NCI-H1105 (cell line): ENCODE measurements at regions not wholly inside any gene's neighbourhood (a gene's known extent, or its start where the extent isn't known, plus 50 kb on each side); places are given as distances from the start of the nearest gene placed in this dataset.
"Not testable (repeated sequence)": the region's sequence is repeated elsewhere in the genome, so short reads cannot be mapped to it uniquely, and the experiment has no call there.

Experiments used
- DNase-seq: peaks from one replicate; lab custom pipeline; 2025; lab: John Stamatoyannopoulos, UW

DNA sequence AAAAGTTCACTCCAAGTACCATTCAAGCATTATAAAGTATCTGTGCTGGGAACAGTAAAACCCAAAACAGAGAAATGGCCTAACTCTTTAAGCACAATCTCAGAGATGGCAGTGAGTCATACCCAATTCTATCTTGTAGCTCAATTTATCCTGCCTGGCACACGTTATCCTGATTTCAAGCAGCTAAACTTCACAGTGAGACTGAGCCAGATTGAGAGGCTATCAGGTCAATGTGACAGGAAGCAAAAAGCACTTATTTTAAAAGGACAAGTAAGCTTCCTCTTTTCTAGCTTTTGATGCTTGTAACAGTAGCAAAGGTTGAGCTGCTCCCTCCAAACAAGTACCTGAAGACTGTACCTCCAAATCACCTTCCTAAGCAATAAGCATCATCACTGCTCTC, 324.9 kb downstream of the NAF1 start:
- no peak for DNase-seq

DNA sequence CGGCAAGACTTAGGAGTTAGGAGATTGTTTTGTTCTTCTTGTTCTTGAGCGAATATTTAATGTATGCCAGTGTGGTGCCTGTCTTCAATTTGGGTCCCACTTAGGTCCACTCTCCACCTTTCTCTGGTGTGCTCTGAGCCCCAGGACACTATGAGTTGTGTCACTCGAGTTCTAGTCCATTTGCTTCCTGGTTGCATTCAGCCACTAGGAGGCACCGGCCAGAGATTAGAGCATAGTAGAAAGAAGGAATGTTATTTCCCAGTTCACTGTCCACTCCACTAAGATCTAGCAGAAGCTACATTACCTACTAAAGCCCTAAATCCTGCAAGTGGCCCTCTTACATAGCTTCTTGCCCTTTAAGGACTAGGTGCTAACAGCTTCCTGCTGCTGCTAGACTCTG, 326.9 kb downstream of the NAF1 start:
- no peak for DNase-seq

DNA sequence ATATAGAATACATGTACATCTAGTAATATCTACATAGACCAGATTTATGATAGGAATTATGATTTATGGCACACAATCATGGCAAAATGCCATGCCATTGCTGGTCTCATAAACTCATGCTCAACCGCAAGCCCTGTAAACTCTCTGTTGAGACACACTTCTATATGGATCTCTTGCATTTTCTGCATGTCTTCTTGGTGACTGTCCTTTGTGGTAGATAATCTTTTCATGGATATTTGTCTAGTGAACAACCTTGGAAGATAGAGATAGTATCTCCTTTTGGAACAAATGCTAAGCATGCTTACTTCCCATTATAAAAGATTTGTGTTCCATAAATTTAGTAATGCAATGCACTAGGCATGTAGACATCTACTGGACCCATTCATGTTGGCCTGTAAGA, 328.0 kb downstream of the NAF1 start:
- no peak for DNase-seq

DNA sequence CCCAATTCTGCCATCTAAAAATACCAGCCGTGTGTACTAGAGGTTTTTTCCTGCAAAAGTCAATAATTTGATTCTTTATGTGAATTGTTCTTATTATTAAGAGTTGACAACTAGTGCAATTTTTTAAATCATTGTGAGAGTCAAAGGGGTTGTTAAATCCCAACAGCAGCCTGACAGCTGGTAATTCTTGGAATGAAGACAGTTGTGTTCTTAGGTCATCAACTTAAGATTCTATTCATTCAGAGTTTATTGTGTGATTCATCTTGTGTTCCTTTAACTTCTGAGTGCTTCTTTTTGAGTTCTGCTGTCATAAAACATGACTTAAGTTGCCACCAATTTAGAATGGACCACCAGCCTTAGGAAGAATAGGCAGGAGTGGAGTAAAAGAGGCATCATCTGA, 329.0 kb downstream of the NAF1 start:
- DNase-seq = no peak

DNA sequence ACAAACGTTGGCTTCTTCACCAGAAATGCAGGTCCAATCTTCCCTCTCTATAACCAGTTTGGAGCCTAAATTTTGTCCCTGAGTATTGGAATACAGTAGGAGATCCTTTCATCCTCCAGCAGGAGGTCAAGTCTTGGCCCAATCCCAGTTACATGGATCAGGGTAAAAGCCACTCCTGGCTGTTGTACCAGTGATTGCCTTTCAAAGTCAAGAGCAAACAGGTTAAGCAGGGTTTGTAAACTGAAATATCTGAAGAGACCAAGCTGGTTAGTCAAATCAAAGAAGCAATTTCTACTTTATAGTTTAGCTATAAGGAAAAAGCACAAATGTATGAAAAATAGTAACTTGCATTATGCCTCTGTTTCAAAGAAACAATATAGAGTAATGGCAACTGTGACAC, 329.4 kb downstream of the NAF1 start:
- DNase-seq = no peak

DNA sequence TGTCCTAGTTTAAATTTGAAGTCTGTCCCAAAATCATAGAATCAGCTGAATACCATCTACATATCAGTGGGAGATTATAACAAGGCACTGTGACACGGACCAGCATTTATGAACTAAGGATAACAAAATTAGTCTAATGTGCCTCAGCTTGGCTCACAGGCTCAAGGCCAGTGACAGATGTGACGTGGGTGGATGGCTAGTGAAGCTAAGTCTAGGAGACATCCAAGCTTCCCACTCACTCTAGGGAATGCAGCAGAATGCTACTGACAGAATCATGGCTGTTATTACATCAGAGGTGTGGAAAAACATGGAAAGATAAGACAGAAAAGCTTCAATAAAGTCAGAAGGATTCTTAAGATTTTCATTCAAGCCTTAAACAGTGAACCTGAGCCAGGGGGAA, 329.9 kb downstream of the NAF1 start:
- DNase-seq = no peak

DNA sequence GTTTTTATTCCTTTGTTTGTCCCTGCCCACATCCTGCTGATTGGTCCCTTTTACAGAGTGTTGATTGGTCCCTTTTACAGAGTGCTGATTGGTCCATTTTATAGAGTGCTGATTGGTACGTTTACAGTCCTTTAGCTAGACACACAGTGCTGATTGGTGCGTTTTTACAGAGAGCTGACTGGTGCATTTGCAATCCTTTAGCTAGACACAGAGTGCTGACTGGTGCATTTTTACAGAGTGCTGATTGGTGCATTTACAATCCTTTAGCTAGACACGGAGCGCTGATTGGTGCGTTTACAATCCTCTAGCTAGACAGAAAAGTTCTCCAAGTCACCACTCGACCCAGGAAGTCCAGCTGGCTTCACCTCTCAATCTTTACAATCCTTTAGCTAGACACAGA, 330.4 kb downstream of the NAF1 start:
- not testable (repeated sequence) for DNase-seq

DNA sequence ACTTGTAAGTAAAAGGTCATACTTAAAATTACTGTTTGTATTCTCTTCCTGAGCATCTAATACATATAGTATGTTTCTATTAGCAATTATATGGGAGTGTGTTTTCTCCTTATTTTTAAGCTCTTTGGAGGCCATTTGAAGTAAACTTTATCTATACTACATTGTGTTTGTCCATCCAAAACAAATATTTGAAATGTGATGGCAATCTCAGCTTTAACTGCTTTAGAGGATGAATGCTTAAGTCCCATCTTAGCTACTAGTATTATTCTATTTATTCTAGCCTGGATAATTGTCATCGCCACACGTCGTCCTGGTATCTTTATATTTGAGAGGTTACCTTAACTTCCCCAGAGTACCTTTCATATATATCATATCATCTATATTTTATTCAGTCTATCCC, 335.8 kb downstream of the NAF1 start:
- no peak for DNase-seq

DNA sequence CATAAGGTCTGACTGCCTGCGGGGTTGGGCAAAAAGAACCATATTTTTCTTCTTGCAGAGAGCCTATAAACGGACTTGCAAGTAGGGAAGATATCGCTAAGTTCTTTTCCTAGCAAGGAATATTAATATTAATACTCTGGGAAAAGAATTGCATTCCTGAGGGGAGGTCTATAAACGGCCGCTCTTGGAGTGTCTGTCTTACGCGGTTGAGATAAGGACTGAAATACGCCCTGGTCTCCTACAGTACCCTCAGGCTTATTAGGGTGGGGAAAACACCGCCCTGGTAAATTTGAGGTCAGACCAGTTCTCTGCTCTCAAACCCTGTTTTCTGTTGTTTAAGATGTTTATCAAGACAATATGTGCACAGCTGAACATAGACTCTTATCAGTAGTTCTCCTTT, 349.3 kb downstream of the NAF1 start:
- DNase-seq = not testable (repeated sequence)

DNA sequence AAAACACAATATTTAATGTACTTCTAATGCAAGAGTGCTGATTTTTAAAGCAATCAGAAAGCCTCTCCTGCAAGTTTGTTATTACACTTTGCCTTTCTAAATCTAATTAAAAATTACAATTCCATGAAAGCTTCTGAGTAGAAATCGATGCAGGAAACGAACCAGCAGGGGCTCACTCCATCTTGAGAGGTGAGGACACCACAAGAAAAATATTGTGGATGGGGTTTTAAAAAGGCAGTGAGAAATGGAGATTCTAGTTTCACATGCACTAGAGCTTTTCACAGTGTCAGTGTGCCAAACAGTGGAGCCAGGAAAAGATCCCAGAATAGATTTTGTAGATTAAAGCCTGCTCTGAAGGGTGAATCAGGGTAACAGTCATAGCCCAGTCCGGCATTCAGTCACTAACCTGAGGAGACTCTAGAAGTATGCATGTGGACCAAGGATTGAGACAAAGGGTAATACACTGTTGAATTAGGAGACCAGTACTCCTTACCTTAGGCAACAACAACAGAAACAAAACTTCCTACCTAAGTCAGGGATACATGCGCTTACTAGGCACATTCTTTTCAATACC, 362.3 kb downstream of the NAF1 start:
- no peak for DNase-seq

DNA sequence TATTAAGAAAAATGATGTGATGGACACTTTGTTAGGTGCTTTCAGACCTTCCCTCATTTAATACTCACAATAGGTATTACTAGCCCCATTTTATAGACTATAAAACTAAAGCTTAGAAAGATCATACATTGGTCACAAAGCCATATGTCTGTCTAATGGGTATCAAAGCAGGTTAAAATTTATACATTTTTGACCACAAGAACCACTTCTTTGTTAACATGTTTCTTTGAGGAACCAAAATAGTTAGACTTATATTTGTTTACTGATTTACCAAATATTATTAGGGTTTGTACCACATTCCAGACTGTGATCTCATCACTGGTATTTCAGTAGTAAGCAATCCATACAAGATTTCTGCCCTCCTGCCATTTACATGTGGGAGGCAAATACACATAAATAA, 363.3 kb downstream of the NAF1 start:
- DNase-seq = no peak

DNA sequence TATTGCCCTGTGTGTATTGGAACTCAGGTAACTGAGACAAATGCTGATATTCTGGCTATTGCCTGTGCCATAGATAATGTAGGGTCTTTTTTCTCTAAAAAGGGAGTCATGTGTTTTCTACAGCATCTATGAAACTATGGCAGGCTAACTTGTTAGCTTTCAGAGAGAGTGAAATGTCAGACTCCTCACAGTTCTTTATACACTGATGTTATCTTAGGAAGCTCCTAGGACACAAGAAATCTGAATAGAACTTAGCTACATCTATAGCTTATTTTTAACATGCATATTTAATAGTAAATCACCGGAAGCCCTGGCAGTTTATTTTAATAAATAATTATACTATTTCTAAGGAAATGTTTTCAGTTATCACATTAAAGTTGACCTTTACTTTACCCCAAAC, 369.6 kb downstream of the NAF1 start:
- DNase-seq = no peak

DNA sequence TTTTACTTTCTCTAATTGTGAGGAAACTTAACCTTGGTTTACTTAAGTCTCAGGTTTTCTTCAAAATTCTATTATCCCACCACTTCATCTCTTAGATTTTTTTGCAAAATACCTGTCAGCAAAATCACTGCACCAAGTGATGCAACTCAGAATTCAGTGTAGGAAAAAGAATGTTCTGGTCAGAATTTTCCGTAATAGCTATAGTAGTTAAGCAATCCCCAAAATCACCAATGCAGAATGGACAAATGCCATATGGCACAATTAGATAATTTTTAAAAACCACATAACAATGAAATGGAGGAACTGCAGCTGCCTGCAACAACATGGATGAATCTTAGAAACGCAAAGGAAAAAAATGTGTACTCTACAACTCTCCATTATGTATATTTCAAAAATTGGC, 373.1 kb downstream of the NAF1 start:
- no peak for DNase-seq

DNA sequence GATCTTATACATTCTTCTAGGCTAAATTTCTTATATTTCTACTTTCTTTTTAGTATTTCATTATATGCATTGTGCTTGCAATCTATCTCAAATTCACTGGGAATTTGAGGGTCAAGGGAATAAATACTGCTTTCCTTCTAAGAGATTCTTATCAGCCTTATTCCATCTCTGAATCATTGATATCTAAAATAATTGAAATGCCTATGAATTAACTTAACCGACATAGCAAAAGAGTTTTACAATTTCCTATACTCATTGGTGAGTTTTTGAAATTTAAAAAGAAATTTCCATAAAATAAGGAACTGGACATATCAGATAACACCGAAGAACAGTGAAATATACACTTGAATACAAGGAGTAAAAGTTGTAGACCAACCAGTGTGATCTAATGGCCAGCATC, 373.7 kb downstream of the NAF1 start:
- no peak for DNase-seq

DNA sequence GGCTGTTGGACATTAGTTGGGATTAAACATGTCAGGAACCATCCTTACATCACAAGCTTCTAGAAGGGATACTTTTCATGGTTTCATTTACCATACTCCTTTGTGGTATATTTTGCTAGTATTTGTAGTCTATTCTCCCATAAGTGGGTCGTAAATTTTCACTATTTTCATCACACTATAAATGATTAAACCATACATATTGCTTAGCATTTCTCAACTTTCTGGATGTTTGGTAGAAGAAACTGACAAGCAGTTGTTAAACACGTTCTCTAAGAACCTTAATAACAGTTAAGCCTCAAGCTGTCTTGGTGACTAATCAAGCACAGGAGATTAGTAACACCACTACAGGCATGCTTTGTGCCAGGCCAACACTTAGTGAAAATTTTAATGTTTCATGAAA, 375.5 kb downstream of the NAF1 start:
- no peak for DNase-seq

DNA sequence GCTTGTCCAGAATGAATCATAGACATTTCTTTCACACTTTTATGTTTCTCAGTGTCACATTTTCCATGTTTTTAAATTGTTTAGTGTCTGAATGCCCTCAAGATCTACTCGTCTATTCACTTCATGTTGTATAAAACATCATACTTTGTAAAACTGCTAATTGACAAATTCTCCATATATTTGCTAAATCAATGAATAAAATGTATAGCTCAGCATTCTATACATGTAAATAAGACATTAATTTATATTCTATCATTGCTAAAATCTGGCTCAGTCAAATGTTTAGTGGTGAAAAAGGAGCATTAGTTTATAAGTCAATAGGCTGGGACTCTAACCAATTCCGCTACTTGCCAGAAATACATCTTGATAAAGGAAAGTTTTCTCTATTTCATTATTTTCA, 379.6 kb downstream of the NAF1 start:
- DNase-seq = no peak

DNA sequence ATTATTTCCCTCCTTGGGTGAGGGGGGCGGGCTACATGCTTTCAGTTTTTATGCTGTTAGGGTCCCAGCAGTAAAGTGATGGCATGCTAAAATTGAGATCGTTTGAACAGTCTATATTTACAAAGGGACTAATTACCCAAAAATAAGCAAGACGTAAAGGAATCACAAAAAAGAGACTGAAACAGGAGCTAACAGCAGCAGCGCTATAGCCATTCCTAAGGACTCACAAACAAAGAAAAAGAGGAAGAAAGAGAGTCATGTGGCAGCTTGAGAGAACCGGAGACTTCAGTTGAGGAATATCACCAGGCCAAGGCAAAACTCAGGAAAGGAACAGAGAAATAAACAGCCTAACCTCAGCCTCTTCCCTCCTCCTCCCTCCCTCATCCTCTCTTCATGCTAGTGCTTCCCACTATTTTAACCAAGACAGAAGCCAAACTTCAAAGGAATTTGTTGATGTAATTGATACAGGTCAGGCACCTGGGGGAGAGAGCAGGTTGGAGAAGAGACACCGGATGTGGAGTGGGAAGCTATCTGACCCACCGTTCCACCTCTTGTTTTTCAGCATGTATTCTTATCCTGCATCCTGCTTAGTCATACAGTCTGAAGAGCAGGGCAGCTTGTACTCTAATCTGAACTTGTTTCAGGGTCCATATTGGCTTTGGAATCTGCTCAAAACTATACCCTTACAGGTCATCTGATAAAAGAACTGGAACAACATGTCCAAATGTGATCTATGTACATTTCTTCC, 383.7 kb downstream of the NAF1 start:
- no peak for DNase-seq

DNA sequence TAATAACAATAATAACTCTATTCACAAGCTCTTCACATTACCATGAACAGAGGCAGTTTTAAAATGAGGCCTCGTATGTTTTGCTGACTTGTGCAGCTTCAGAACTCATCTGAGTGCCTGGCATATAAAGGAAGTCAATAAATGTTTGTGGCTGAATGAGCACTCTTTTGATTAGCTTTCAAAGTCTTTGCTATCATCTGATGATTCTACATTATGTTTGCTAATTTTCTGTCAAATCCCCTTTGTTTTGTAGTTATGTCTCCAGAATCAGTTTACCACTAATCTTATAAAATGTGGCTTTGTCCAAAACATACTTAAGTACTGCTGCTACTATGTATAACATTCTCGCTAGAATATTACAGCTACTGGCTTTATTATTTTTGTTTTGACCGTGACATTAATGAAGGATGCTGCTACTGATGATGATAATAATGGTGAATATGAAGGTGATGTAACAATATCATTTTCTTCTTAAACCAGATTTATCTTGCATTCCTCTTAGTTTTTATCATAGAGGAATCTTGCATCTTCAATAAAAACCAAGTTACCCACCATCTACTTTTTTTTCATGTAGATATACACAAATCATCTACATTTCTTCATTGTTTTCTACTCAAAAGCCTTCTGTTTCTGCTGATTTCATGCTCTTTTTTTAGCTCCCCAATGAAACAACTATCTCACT, 384.5 kb downstream of the NAF1 start:
- no peak for DNase-seq

DNA sequence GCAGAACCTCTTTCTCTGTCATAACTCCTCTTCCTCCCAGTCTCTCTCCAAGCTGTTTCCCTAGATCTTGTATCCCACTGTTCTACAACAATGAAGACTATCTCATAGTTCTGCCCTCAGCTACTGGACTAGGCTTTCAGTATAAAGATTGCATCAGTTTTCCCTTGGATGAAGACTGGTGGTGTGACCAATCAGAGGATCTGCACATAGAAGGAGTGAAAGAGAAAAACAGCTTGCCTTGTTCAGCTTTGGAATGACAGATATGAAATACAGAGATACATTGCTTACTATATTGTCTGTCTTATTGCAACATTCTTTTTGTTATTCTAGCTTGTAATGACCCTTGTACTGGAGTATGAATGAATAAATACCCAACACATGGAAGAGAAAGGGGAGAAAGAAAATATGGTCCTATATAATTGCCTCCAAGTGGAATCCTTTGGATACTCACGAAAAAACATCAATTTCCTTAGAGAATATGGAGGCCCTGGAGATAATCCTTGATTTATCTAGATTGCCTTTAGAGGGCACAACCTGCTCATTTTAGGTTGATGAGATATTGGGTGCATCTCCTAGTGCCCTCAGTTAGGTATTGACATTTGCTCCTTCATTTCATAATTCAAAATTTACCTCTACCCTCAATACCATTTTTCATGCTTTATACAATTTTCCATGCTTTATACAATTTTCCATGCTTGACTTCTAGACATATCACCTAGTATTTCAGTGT, 395.8 kb downstream of the NAF1 start:
- DNase-seq = no peak

DNA sequence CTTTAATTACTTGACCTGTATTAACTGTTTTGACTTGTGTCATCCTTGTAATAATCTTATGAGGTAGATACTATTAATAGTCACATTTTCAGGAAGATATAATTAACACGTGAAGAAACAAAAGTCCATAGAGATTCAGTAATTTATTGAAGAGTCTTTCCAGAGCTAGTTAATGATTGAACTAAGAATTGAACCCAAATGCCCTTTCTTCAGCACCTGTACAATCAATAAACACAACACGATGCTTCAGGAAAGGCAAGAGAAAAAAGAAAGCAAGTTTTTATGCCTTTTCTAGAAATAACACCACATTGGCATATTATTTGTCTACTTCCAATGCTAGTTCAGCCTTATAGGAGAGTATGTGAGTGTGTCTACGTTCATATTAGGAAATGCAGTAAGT, 399.6 kb downstream of the NAF1 start:
- DNase-seq = no peak

DNA sequence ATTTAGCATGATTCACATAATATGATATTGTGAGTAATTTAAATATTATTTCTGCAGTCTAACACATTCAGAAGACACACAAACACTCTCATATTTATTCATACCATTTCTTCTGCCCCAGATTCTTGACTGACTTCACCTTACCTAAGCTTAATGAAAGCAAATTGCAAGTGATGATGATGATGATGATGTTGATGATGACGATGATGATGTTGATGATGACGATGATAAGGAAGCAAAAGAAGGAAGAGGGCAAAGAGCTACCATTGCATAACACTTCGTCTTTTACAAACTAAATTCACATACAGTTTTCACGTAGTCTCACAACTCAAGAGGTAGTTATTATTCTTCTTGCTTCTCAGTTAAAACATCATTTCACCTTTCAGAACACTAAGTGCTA, 404.7 kb downstream of the NAF1 start:
- DNase-seq = no peak

DNA sequence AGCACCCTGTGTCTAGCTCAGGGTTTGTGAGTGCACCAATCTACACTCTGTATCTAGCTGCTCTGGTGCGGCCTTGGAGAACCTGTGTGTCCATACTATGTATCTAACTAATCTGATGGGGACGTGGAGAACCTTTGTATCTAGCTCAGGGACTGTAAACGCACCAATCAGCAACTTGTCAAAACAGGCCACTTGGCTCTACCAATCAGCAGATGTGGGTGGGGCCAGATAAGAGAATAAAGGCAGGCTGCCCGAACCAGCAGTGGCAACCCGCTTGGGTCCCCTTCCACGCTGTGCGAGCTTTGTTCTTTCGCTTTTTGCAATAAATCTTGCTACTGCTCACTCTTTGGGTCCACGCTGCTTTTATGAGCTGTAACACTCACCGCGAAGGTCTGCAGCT, 426.5 kb downstream of the NAF1 start:
- DNase-seq = not testable (repeated sequence)

DNA sequence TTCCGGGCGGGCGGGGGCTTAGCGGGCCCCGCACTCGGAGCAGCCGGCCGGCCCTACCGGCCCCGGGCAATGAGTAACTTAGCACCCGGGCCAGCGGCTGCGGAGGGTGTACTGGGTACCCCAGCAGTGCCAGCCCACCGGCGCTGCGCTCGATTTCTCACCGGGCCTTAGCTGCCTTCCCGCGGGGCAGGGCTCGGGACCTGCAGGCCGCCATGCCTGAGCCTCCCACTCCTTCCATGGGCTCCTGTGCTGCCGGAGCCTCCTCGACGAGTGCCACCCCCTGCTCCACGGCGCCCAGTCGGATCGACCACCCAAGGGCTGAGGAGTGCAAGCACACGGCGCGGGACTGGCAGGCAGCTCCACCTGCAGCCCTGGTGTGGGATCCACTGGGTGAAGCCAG, 427.1 kb downstream of the NAF1 start:
- not testable (repeated sequence) for DNase-seq
